Pancreas (tissue), 10 donors: ENCODE measurements at regions not wholly inside any gene's neighbourhood (a gene's known extent, or its start where the extent isn't known, plus 50 kb on each side); places are given as distances from the start of the nearest gene placed in this dataset.

Source experiments
- ATAC-seq, 4 donors: fragments of 200-7000 bp; cut with Tn5 transposase; one replicate each; pipeline versions ENCODE4 v1.8.0 to v1.9.1; 2020; ENCODE audit warnings: mild to moderate bottlenecking in 4 of 4, moderate library complexity in 4 of 4
- DNase-seq, 6 donors: peaks; one replicate each; pipeline ENCODE4 v3.0.0-alpha.2; 2020
- FAIRE-seq: peaks from 2 replicates; lab custom pipeline; 2012; peaks lifted over from hg19 to GRCh38; lab: Jason Lieb, UNC
- H3K27ac ChIP-seq, 4 donors: fragments of 200-600 bp; sonication (generic); 1 replicate in 3 of 4; 2 replicates in 1 of 4; pipeline versions ENCODE4 v1.5.0 to v1.8.0; 2020
- H3K27me3 ChIP-seq, 4 donors: fragments of 200-600 bp; one replicate each; pipeline ENCODE4 v1.8.0; 2021
- H3K36me3 ChIP-seq, 3 donors: fragments of 200-600 bp; sonication (generic) in 1 of 3; one replicate each; pipeline versions ENCODE4 v1.5.0 to v1.8.0; 2020 to 2021
- H3K4me1 ChIP-seq, 3 donors: fragments of 200-600 bp; one replicate each; pipeline ENCODE4 v1.8.0; 2021
- H3K4me3 ChIP-seq, 4 donors: fragments of 200-600 bp; sonication (generic) in 2 of 4; one replicate each; pipeline versions ENCODE4 v1.5.0 to v1.8.0; 2020 to 2021
- H3K9me3 ChIP-seq, 4 donors: fragments of 200-600 bp; one replicate each; pipeline ENCODE4 v1.8.0; 2021
- WGBS, 2 donors: extraction: QIAGEN DNeasy Blood & Tissue Kit; methylation state at CpG; one replicate each; pipeline ENCODE4 v1.1.7; 2013; 5-methylcytosine and 5-hydroxymethylcytosine counted together
- intact Hi-C, 3 donors: fragments of 100-400 bp; cut with DNase I; formaldehyde crosslinking; loops; one replicate each; pipeline versions ENCODE4 v1.11.1 to v1.14.2; 2022
- TF ChIP-seq, protein P1 (sequence below), 4 donors: fragments of 200-600 bp; sonication (generic) in 3 of 4; IDR thresholded peaks; one replicate each; pipeline versions ENCODE4 v1.5.0 to v1.8.0; 2021; ENCODE audit warnings: antibody characterized with exemption in 4 of 4
- donor health status: healthy with polysubstance abuse.
- donor health status: DM: no; HTN: no; CAD: no; lungs with moderate emphysema.
- donor health status: DM: no; HTN: no; CAD: no.
- donor health status: control.
- donor health status: control.
- donor health status: Bipolar disorder and iron deficiency.
- donor health status: DM: yes; HTN: yes; CAD: no.
- donor health status: DM: no; HTN: no; CAD: no.
- donor health status: DM: no; HTN: no; CAD: no.
- donor health status: DM: yes; HTN: yes; CAD: no.

DNA sequence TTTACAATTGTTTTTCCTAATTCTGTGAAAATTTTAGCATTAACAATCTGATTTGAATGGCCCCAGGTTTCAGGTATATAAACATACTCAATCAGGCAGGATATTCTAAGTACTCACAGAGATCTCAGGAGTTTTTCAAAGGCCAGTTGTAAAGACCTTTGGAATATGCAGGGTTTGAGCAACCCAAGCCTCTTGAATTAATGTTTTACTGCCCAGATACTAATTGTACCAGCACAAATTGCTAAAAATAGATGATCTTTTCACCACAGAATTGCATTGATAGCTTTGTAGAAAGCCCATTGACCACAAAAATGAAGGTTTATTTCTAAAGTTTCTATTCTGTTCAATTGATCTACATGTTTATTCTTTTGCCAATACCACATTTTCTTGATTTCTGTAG is 186.5 kb downstream of the OSTF1 start:
- ATAC-seq (no peak), FAIRE-seq (no peak), DNase-seq (no peak)
- Histone ChIP-seq H3K4me1 (no peaks in the 10 kb centered on the region), H3K36me3 (no peaks in the 10 kb centered on the region), H3K4me3 (no peak overlapping the region), H3K27ac (no peak overlapping the region), H3K27me3 (no peaks in the 10 kb centered on the region), H3K9me3 (no peaks in the 10 kb centered on the region)
- intact Hi-C loops = no loop called here
- TF ChIP-seq, protein P1, sequence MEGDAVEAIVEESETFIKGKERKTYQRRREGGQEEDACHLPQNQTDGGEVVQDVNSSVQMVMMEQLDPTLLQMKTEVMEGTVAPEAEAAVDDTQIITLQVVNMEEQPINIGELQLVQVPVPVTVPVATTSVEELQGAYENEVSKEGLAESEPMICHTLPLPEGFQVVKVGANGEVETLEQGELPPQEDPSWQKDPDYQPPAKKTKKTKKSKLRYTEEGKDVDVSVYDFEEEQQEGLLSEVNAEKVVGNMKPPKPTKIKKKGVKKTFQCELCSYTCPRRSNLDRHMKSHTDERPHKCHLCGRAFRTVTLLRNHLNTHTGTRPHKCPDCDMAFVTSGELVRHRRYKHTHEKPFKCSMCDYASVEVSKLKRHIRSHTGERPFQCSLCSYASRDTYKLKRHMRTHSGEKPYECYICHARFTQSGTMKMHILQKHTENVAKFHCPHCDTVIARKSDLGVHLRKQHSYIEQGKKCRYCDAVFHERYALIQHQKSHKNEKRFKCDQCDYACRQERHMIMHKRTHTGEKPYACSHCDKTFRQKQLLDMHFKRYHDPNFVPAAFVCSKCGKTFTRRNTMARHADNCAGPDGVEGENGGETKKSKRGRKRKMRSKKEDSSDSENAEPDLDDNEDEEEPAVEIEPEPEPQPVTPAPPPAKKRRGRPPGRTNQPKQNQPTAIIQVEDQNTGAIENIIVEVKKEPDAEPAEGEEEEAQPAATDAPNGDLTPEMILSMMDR (IDR thresholded peaks at IDR 0.05) = no peak

DNA sequence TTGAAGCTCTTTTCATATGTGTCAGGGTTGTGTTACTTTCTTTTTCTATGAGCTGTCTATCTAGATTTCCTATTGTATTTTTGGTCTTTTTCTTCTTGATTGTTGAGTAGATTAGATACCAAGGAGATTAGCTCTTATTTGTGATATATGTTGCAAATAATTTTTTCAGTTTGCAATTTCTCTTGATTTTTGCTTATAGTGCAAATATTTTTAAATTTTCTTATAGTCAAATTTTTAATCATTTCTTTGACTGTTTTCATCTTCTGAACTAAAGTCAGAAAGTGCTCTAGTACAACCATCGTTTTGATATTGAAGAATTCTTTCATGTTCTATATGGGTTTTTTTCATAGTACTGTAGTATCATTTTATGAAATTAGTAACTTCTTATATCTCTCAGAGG is 193.7 kb downstream of the OSTF1 start:
- DNase-seq = no peak
- Histone ChIP-seq H3K27ac (no peak overlapping the region), H3K4me3 (no peak overlapping the region), H3K4me1 (no peaks in the 10 kb centered on the region), H3K9me3 (no peaks in the 10 kb centered on the region), H3K27me3 (no peaks in the 10 kb centered on the region), H3K36me3 (no peaks in the 10 kb centered on the region)
- intact Hi-C loops = no loop called here
- no peak for FAIRE-seq
- no peak for ATAC-seq
- 76 to 90% methylated on average over 1 of the region's 1 CpG for WGBS, 2 donors
- TF ChIP-seq, protein P1 (IDR thresholded peaks at IDR 0.05) = no peak

DNA sequence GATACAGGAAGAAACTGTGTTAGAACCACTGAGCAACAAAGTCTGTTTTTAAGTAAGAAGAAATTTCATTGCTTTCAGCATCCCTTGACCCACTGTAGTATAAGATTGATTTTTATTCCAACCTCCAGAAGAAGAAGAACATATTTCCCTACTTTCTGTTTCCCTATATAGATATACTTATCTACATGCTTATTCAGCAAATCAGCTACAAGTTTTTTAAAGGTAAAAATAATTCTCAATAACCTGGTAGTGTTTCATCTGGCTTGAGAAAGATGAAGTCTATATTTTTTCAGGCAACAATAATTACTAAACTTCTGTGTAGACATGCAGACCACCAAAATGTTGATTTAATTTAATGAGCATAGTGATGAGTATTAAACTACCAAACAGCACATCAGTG is 201.0 kb downstream of the OSTF1 start:
- Histone ChIP-seq H3K4me3 (no peak overlapping the region), H3K36me3 (no peaks in the 10 kb centered on the region), H3K27me3 (no peaks in the 10 kb centered on the region), H3K27ac (no peak overlapping the region), H3K9me3 (no peaks in the 10 kb centered on the region), H3K4me1 (no peaks in the 10 kb centered on the region)
- ATAC-seq (no peak), FAIRE-seq (no peak), DNase-seq (no peak)
- intact Hi-C loops = no loop called here
- TF ChIP-seq, protein P1 (IDR thresholded peaks at IDR 0.05) = no peak

DNA sequence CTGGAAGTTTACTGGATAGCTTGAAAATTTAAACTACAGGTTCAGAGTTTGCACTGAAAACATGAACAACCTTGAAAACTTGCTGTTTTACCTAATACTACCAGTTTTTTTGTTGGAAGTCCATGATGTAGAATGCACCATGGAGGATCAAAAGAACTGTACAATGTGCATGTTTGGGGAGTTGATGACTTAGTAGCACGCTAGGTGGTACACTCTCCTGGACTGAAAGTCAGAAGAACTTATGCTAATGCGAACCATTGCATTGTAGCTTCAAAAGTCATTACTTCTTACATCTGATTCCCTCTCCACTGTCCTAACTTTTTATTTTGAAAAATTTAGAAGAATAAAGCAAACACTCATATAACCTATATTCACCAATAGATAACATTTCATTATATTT is 211.0 kb downstream of the OSTF1 start:
- Histone ChIP-seq H3K27ac (no peak overlapping the region), H3K4me3 (no peak overlapping the region), H3K27me3 (no peaks in the 10 kb centered on the region), H3K4me1 (no peaks in the 10 kb centered on the region), H3K9me3 (no peaks in the 10 kb centered on the region), H3K36me3 (no peaks in the 10 kb centered on the region)
- 57 to 73% methylated on average over 2 of the region's 2 CpGs for WGBS, 2 donors
- no peak for FAIRE-seq
- no peak for ATAC-seq
- intact Hi-C loops = no loop called here
- TF ChIP-seq, protein P1 (IDR thresholded peaks at IDR 0.05) = no peak
- no peak for DNase-seq

DNA sequence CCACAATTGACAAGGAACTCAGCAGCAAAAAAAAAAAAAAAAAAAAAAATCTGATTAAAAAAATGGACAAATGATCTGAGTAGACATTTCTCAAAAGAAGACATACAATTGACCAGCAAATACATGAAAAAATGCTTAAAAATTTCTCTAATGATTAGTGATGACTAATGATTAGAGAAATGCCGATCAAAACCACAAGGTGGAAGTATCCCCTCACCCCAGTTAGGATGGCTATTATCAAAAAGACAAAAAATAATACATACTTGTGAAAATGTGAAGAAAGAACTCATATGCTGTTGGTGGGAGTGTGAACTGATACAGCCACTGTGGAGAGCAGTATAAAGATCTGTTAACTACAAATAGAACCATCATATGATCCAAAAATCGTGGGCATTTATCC is 245.3 kb downstream of the OSTF1 start:
- no peaks in the 10 kb centered on the region for H3K9me3 ChIP-seq
- TF ChIP-seq, protein P1 (IDR thresholded peaks at IDR 0.05) = no peak
- no peak for DNase-seq
- H3K27me3 ChIP-seq = peaks cover 0 to 2% (median 0%) of the 10 kb centered on the region in 4 donors
- no peak for ATAC-seq
- WGBS, 2 donors = 51 to 54% methylated on average over 2 of the region's 2 CpGs
- no peaks in the 10 kb centered on the region for H3K36me3 ChIP-seq
- no peak for FAIRE-seq
- H3K27ac ChIP-seq = no peak overlapping the region
- no peak overlapping the region for H3K4me3 ChIP-seq
- intact Hi-C loops = no loop called here
- H3K4me1 ChIP-seq = no peaks in the 10 kb centered on the region
